ENCODE measurements at regions not wholly inside any gene's neighbourhood (a gene's known extent, or its start where the extent isn't known, plus 50 kb on each side); places are given as distances from the start of the nearest gene placed in this dataset.

- Mint-ChIP-seq H3K27me3 (ENCODE audit: low read depth in 3 of 3) (peaks cover 2 to 6% (median 4%) of the 10 kb centered on the region in 3 donors), H3K4me1 (no peaks in the 10 kb centered on the region), H3K9me3 (no peaks in the 10 kb centered on the region), H3K27ac (no peak overlapping the region), H3K4me3 (no peak overlapping the region), H3K36me3 (no peaks in the 10 kb centered on the region)
- no peak for DNase-seq
Measured at GRCh38 chr10:78721231-78721630, 347.5 kb upstream of the ZMIZ1 start.

GRCh38 chr10:78724846-78725245 is 343.9 kb upstream of the ZMIZ1 start:
- Mint-ChIP-seq H3K36me3 (no peaks in the 10 kb centered on the region), H3K9me3 (no peaks in the 10 kb centered on the region), H3K4me3 (no peak overlapping the region), H3K4me1 (no peaks in the 10 kb centered on the region), H3K27ac (no peak overlapping the region), H3K27me3 (ENCODE audit: low read depth in 3 of 3) (peaks cover 2 to 12% (median 7%) of the 10 kb centered on the region in 3 donors)
- DNase-seq = no peak

GRCh38 chr10:78726171-78726570 is 342.6 kb upstream of the ZMIZ1 start:
- peaks cover 2 to 9% (median 5%) of the 10 kb centered on the region in 3 donors for H3K27me3 Mint-ChIP-seq (ENCODE audit: low read depth in 3 of 3)
- H3K4me3 Mint-ChIP-seq = no peak overlapping the region
- no peaks in the 10 kb centered on the region for H3K36me3 Mint-ChIP-seq
- H3K27ac Mint-ChIP-seq = no peak overlapping the region
- H3K4me1 Mint-ChIP-seq = no peaks in the 10 kb centered on the region
- H3K9me3 Mint-ChIP-seq = no peaks in the 10 kb centered on the region
- DNase-seq = no peak

GRCh38 chr10:78727251-78727650 is 341.5 kb upstream of the ZMIZ1 start:
- Mint-ChIP-seq H3K27me3 (ENCODE audit: low read depth in 3 of 3) (peaks cover 2 to 9% (median 5%) of the 10 kb centered on the region in 3 donors), H3K9me3 (no peaks in the 10 kb centered on the region), H3K27ac (no peak overlapping the region), H3K36me3 (no peaks in the 10 kb centered on the region), H3K4me1 (no peaks in the 10 kb centered on the region), H3K4me3 (no peak overlapping the region)
- no peak for DNase-seq

- no peaks in the 10 kb centered on the region for H3K4me1 Mint-ChIP-seq
- peaks cover 2 to 9% (median 5%) of the 10 kb centered on the region in 3 donors for H3K27me3 Mint-ChIP-seq (ENCODE audit: low read depth in 3 of 3)
- H3K4me3 Mint-ChIP-seq = no peak overlapping the region
- no peak for DNase-seq
- no peaks in the 10 kb centered on the region for H3K9me3 Mint-ChIP-seq
- H3K36me3 Mint-ChIP-seq = no peaks in the 10 kb centered on the region
- no peak overlapping the region for H3K27ac Mint-ChIP-seq
Measured at GRCh38 chr10:78727728-78728127, 341.0 kb upstream of the ZMIZ1 start.

- no peak for DNase-seq
- H3K27ac Mint-ChIP-seq = no peak overlapping the region
- no peaks in the 10 kb centered on the region for H3K36me3 Mint-ChIP-seq
- H3K9me3 Mint-ChIP-seq = no peaks in the 10 kb centered on the region
- peaks cover 2 to 9% (median 5%) of the 10 kb centered on the region in 3 donors for H3K27me3 Mint-ChIP-seq (ENCODE audit: low read depth in 3 of 3)
- no peak overlapping the region for H3K4me3 Mint-ChIP-seq
- H3K4me1 Mint-ChIP-seq = no peaks in the 10 kb centered on the region
Measured at GRCh38 chr10:78728176-78728575, 340.6 kb upstream of the ZMIZ1 start.

- no peak overlapping the region for H3K27ac Mint-ChIP-seq
- H3K27me3 Mint-ChIP-seq (ENCODE audit: low read depth in 3 of 3) = peaks cover 2 to 9% (median 5%) of the 10 kb centered on the region in 3 donors
- H3K4me1 Mint-ChIP-seq = no peaks in the 10 kb centered on the region
- H3K9me3 Mint-ChIP-seq = no peaks in the 10 kb centered on the region
- no peaks in the 10 kb centered on the region for H3K36me3 Mint-ChIP-seq
- DNase-seq = no peak
- no peak overlapping the region for H3K4me3 Mint-ChIP-seq
Measured at GRCh38 chr10:78729366-78729765, 339.4 kb upstream of the ZMIZ1 start.

- no peak overlapping the region for H3K4me3 Mint-ChIP-seq
- H3K4me1 Mint-ChIP-seq = no peaks in the 10 kb centered on the region
- no peaks in the 10 kb centered on the region for H3K36me3 Mint-ChIP-seq
- H3K9me3 Mint-ChIP-seq = no peaks in the 10 kb centered on the region
- H3K27me3 Mint-ChIP-seq (ENCODE audit: low read depth in 3 of 3) = peaks cover 1 to 8% (median 5%) of the 10 kb centered on the region in 3 donors
- DNase-seq = no peak
- H3K27ac Mint-ChIP-seq = no peak overlapping the region
Measured at GRCh38 chr10:78729800-78730199, 339.0 kb upstream of the ZMIZ1 start.

GRCh38 chr10:78730754-78731153 is 338.0 kb upstream of the ZMIZ1 start:
- no peak overlapping the region for H3K4me3 Mint-ChIP-seq
- no peaks in the 10 kb centered on the region for H3K36me3 Mint-ChIP-seq
- no peaks in the 10 kb centered on the region for H3K4me1 Mint-ChIP-seq
- H3K27ac Mint-ChIP-seq = no peak overlapping the region
- peaks cover 1 to 12% (median 5%) of the 10 kb centered on the region in 3 donors for H3K27me3 Mint-ChIP-seq (ENCODE audit: low read depth in 3 of 3)
- no peak for DNase-seq
- no peaks in the 10 kb centered on the region for H3K9me3 Mint-ChIP-seq

- no peaks in the 10 kb centered on the region for H3K9me3 Mint-ChIP-seq
- H3K4me3 Mint-ChIP-seq = no peak overlapping the region
- H3K27me3 Mint-ChIP-seq (ENCODE audit: low read depth in 3 of 3) = peaks cover 1 to 13% (median 5%) of the 10 kb centered on the region in 3 donors
- no peak for DNase-seq
- no peaks in the 10 kb centered on the region for H3K4me1 Mint-ChIP-seq
- no peak overlapping the region for H3K27ac Mint-ChIP-seq
- H3K36me3 Mint-ChIP-seq = no peaks in the 10 kb centered on the region
Measured at GRCh38 chr10:78731675-78732074, 337.1 kb upstream of the ZMIZ1 start.

- no peaks in the 10 kb centered on the region for H3K36me3 Mint-ChIP-seq
- H3K27me3 Mint-ChIP-seq (ENCODE audit: low read depth in 3 of 3) = peaks cover 0 to 12% (median 4%) of the 10 kb centered on the region in 3 donors
- no peak overlapping the region for H3K27ac Mint-ChIP-seq
- H3K4me3 Mint-ChIP-seq = no peak overlapping the region
- H3K4me1 Mint-ChIP-seq = no peaks in the 10 kb centered on the region
- DNase-seq = no peak
- no peaks in the 10 kb centered on the region for H3K9me3 Mint-ChIP-seq
Measured at GRCh38 chr10:78732381-78732780, 336.4 kb upstream of the ZMIZ1 start.

GRCh38 chr10:78736926-78737630 is 331.7 kb upstream of the ZMIZ1 start:
- Mint-ChIP-seq H3K27me3 (ENCODE audit: low read depth in 3 of 3) (peaks cover 3 to 21% (median 8%) of the 10 kb centered on the region in 3 donors), H3K4me3 (no peak overlapping the region), H3K9me3 (no peaks in the 10 kb centered on the region), H3K27ac (no peak overlapping the region), H3K4me1 (no peaks in the 10 kb centered on the region), H3K36me3 (no peaks in the 10 kb centered on the region)
- no peak for DNase-seq

GRCh38 chr10:78737883-78738856 is 330.6 kb upstream of the ZMIZ1 start:
- Mint-ChIP-seq H3K4me3 (no peak overlapping the region), H3K36me3 (no peaks in the 10 kb centered on the region), H3K27me3 (ENCODE audit: low read depth in 3 of 3) (peaks cover 3 to 22% (median 8%) of the 10 kb centered on the region in 3 donors), H3K27ac (no peak overlapping the region), H3K4me1 (no peaks in the 10 kb centered on the region), H3K9me3 (no peaks in the 10 kb centered on the region)
- no peak for DNase-seq

GRCh38 chr10:78738861-78739260 is 329.9 kb upstream of the ZMIZ1 start:
- no peaks in the 10 kb centered on the region for H3K4me1 Mint-ChIP-seq
- H3K27me3 Mint-ChIP-seq (ENCODE audit: low read depth in 3 of 3) = peaks cover 3 to 22% (median 8%) of the 10 kb centered on the region in 3 donors
- no peak overlapping the region for H3K4me3 Mint-ChIP-seq
- H3K27ac Mint-ChIP-seq = no peak overlapping the region
- H3K9me3 Mint-ChIP-seq = no peaks in the 10 kb centered on the region
- DNase-seq = no peak
- H3K36me3 Mint-ChIP-seq = no peaks in the 10 kb centered on the region
